ENCODE measurements at regions not wholly inside any gene's neighbourhood (a gene's known extent, or its start where the extent isn't known, plus 50 kb on each side); places are given as distances from the start of the nearest gene placed in this dataset.
"Not testable (repeated sequence)": the region's sequence is repeated elsewhere in the genome, so short reads cannot be mapped to it uniquely, and the experiment has no call there.

DNA sequence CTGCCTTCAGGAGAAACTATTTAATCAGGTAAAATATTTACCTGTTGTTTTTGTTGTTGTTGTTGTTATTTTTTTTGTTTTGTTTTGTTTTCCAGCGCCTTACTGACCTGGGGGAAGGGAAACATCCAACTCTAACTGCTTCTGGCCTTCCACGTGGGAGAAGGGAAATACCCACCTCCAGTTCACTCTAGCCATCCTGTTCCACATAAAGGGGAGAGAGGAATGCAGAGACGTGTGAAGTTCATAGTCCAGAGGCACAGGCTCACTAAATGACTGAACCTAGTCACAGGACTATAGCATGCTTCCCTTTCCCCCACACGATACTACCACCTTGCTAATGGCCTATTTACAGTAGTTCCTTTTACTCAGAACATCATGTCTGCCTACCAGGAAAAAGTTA, 72.4 kb upstream of the VSTM5 start:
- Histone ChIP-seq H3K27me3 (ENCODE audit: insufficient read depth, low read length) (no peaks in the 10 kb centered on the region), H3K23me2 (ENCODE audit: insufficient read length, low read depth, low read length, poor library complexity, severe bottlenecking) (no peaks in the 10 kb centered on the region), H3K18ac (ENCODE audit: insufficient read length, low read depth, low read length) (no peak overlapping the region), H2BK15ac (ENCODE audit: low read depth, low read length) (no peak overlapping the region), H3K4ac (ENCODE audit: low read depth, low read length) (no peak overlapping the region), H2BK20ac (ENCODE audit: low read depth, low read length, poor library complexity, severe bottlenecking) (no peak overlapping the region), H3K4me1 (ENCODE audit: insufficient read depth, low read length) (no peaks in the 10 kb centered on the region), H3K79me1 (ENCODE audit: insufficient read depth, low read depth, low read length, poor library complexity, severe bottlenecking) (no peaks in the 10 kb centered on the region), H2BK5ac (ENCODE audit: insufficient read length, low read length) (no peak overlapping the region), H2BK120ac (ENCODE audit: low read depth, low read length, poor library complexity, severe bottlenecking) (no peak overlapping the region), H3K14ac (ENCODE audit: insufficient read depth, low read length) (no peak overlapping the region), H3K4me2 (ENCODE audit: insufficient read depth, insufficient read length, low read length) (no peak overlapping the region), H3K27ac (ENCODE audit: insufficient read length, low read depth, low read length) (no peak overlapping the region), H3K23ac (ENCODE audit: insufficient read length, low read depth, low read length) (no peak overlapping the region), H3K9me3 (ENCODE audit: control insufficient read depth, low read depth, low read length) (no peaks in the 10 kb centered on the region), H3T11ph (ENCODE audit: low read length) (no peak overlapping the region), H2BK12ac (ENCODE audit: insufficient read length, low read depth, low read length) (no peak overlapping the region), H4K5ac (ENCODE audit: insufficient read length, low read depth, low read length) (no peak overlapping the region), H3K79me2 (ENCODE audit: insufficient read depth, low read length) (no peaks in the 10 kb centered on the region), H3K56ac (ENCODE audit: insufficient read length, low read depth, low read length) (no peak overlapping the region), H4K20me1 (ENCODE audit: control insufficient read depth, insufficient read depth, insufficient read length) (no peaks in the 10 kb centered on the region), H2AK5ac (ENCODE audit: insufficient read length, low read length) (no peak overlapping the region), H4K8ac (replicated peaks; ENCODE audit: insufficient read length, low read depth, low read length) (no peak overlapping the region), H4K91ac (ENCODE audit: insufficient read length, low read depth, low read length) (no peak overlapping the region), H3K9ac (ENCODE audit: extremely low read depth, insufficient read length, low read length) (no peak overlapping the region), H2AFZ (ENCODE audit: low read length) (no peak overlapping the region)
- no CpG with 5 or more reads among the region's 4 CpGs for WGBS (ENCODE audit: extremely low coverage, insufficient read length, low lambda C conversion rate)
- Mint-ChIP-seq H3K27ac (no peak overlapping the region), H3K4me3 (no peak overlapping the region), H3K4me1 (peaks cover 5 to 8% of the 10 kb centered on the region in 2 experiments; a peak in 2 of 4 replicates), H3K27me3 (ENCODE audit: low read depth) (peaks cover 1% of the 10 kb centered on the region; the same call in 1 of the 2 replicates), H3K9me3 (peaks cover 9% of the 10 kb centered on the region in 2 experiments), H3K36me3 (ENCODE audit: insufficient read depth in 1 of 3, low read depth in 3 of 3) (peaks cover 0 to 7% (median 2%) of the 10 kb centered on the region in 3 experiments; a peak in 3 of 7 replicates)
- DNase-seq = no peak
- TF ChIP-seq, protein P1, sequence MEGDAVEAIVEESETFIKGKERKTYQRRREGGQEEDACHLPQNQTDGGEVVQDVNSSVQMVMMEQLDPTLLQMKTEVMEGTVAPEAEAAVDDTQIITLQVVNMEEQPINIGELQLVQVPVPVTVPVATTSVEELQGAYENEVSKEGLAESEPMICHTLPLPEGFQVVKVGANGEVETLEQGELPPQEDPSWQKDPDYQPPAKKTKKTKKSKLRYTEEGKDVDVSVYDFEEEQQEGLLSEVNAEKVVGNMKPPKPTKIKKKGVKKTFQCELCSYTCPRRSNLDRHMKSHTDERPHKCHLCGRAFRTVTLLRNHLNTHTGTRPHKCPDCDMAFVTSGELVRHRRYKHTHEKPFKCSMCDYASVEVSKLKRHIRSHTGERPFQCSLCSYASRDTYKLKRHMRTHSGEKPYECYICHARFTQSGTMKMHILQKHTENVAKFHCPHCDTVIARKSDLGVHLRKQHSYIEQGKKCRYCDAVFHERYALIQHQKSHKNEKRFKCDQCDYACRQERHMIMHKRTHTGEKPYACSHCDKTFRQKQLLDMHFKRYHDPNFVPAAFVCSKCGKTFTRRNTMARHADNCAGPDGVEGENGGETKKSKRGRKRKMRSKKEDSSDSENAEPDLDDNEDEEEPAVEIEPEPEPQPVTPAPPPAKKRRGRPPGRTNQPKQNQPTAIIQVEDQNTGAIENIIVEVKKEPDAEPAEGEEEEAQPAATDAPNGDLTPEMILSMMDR (conservative IDR thresholded peaks at IDR 0.05) = no peak

DNA sequence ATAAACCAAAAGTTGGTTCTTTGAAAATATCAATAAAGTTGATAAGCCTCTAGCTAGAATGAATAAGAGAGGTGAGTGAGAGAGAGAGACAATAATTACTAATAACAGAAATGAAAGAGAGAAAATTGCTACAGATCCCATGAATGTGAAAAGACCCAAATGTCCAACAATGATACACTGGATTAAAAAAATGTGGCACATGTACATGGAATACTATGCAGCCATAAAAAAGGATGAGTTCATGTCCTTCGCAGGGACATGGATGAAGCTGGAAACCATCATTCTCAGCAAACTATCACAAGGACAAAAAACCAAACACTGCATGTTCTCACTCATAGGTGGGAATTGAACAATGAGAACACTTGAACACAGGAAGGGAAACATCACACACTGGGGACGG, 75.7 kb upstream of the VSTM5 start:
- H3T11ph ChIP-seq (ENCODE audit: low read length); H2BK5ac ChIP-seq (ENCODE audit: insufficient read length, low read length); H3K4ac ChIP-seq (ENCODE audit: low read depth, low read length); H3K18ac ChIP-seq (ENCODE audit: insufficient read length, low read depth, low read length); H3K27ac Mint-ChIP-seq; H3K9me3 ChIP-seq (ENCODE audit: control insufficient read depth, low read depth, low read length); H3K9ac ChIP-seq (ENCODE audit: extremely low read depth, insufficient read length, low read length); H3K27ac ChIP-seq (ENCODE audit: insufficient read length, low read depth, low read length); H4K91ac ChIP-seq (ENCODE audit: insufficient read length, low read depth, low read length); H3K27me3 ChIP-seq (ENCODE audit: insufficient read depth, low read length); H2BK12ac ChIP-seq (ENCODE audit: insufficient read length, low read depth, low read length); H4K8ac ChIP-seq (replicated peaks; ENCODE audit: insufficient read length, low read depth, low read length); H2AFZ ChIP-seq (ENCODE audit: low read length); H3K79me2 ChIP-seq (ENCODE audit: insufficient read depth, low read length); H3K14ac ChIP-seq (ENCODE audit: insufficient read depth, low read length); H3K79me1 ChIP-seq (ENCODE audit: insufficient read depth, low read depth, low read length, poor library complexity, severe bottlenecking); H3K23ac ChIP-seq (ENCODE audit: insufficient read length, low read depth, low read length); H3K4me2 ChIP-seq (ENCODE audit: insufficient read depth, insufficient read length, low read length); H3K4me1 ChIP-seq (ENCODE audit: insufficient read depth, low read length); H2AK5ac ChIP-seq (ENCODE audit: insufficient read length, low read length); H3K23me2 ChIP-seq (ENCODE audit: insufficient read length, low read depth, low read length, poor library complexity, severe bottlenecking); H3K4me1 Mint-ChIP-seq; H2BK15ac ChIP-seq (ENCODE audit: low read depth, low read length); H3K27me3 Mint-ChIP-seq (ENCODE audit: low read depth); H4K5ac ChIP-seq (ENCODE audit: insufficient read length, low read depth, low read length); H2BK20ac ChIP-seq (ENCODE audit: low read depth, low read length, poor library complexity, severe bottlenecking); H4K20me1 ChIP-seq (ENCODE audit: control insufficient read depth, insufficient read depth, insufficient read length); H3K56ac ChIP-seq (ENCODE audit: insufficient read length, low read depth, low read length); DNase-seq; H3K4me3 Mint-ChIP-seq; H2BK120ac ChIP-seq (ENCODE audit: low read depth, low read length, poor library complexity, severe bottlenecking): not testable (repeated sequence)
- peaks cover 13 to 14% of the 10 kb centered on the region in 2 experiments for H3K9me3 Mint-ChIP-seq
- H3K36me3 Mint-ChIP-seq (ENCODE audit: insufficient read depth in 1 of 3, low read depth in 3 of 3) = peaks cover 0 to 12% (median 4%) of the 10 kb centered on the region in 3 experiments; a peak in 3 of 7 replicates
- WGBS (ENCODE audit: extremely low coverage, insufficient read length, low lambda C conversion rate) = no CpG with 5 or more reads among the region's 2 CpGs

Data from H9 (cell line).